C4-2B (cell line): ENCODE measurements at regions not wholly inside any gene's neighbourhood (a gene's known extent, or its start where the extent isn't known, plus 50 kb on each side); places are given as distances from the start of the nearest gene placed in this dataset.

Experiments used
- H3K27ac ChIP-seq: fragments of 450-650 bp; 2 replicates; pipeline ENCODE4 v1.5.1; 2017
- ZFX ChIP-seq: fragments of 450-650 bp; IDR thresholded peaks from 2 replicates; pipeline ENCODE4 v1.6.1; 2017
- TF ChIP-seq, protein P1 (sequence below): fragments of 450-650 bp; conservative IDR thresholded peaks from 2 replicates; pipeline ENCODE4 v1.5.1; 2017; ENCODE audit warnings: mild to moderate bottlenecking

DNA sequence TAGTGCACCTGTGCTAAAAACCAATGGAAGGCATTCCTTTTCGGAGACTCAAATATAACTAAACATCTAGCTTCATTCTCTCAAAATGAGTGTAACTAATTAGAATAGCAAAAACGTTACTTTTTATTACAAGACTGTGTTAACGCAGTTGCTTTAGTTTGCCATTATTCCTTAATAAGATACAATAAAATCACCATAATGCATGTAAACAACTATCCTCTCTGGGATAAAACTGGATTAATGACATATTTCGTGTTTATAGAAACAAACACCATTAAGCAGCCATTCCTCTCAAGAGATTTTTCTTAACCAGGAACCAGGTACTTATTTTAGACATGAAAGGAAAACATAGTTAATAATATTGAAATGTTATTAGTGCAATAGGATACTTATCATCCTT is 512.8 kb upstream of the B3GALT2 start:
- TF ChIP-seq, protein P1, sequence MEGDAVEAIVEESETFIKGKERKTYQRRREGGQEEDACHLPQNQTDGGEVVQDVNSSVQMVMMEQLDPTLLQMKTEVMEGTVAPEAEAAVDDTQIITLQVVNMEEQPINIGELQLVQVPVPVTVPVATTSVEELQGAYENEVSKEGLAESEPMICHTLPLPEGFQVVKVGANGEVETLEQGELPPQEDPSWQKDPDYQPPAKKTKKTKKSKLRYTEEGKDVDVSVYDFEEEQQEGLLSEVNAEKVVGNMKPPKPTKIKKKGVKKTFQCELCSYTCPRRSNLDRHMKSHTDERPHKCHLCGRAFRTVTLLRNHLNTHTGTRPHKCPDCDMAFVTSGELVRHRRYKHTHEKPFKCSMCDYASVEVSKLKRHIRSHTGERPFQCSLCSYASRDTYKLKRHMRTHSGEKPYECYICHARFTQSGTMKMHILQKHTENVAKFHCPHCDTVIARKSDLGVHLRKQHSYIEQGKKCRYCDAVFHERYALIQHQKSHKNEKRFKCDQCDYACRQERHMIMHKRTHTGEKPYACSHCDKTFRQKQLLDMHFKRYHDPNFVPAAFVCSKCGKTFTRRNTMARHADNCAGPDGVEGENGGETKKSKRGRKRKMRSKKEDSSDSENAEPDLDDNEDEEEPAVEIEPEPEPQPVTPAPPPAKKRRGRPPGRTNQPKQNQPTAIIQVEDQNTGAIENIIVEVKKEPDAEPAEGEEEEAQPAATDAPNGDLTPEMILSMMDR: no peak
- TF ChIP-seq ZFX: no peak
- no peak overlapping the region for H3K27ac ChIP-seq

DNA sequence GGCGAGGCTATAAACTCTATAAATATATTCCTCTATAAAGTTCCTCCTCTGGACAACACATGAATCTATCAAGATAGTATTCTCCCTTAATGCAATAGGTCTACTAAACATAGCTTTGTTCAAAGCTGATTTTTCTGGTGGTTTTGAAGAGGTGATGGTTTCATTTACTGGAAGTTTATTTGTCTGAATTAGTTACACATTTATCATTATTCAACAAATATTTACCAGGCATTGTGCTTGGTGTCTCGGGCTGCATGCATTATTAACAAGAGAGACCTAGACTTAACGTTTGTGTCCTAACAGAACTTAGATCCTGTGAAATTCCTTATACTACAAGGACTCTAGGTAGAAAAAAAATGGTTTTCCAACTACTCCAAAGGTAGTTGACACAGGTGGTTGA is 511.4 kb upstream of the B3GALT2 start:
- TF ChIP-seq ZFX: no peak
- TF ChIP-seq, protein P1: no peak
- no peak overlapping the region for H3K27ac ChIP-seq

DNA sequence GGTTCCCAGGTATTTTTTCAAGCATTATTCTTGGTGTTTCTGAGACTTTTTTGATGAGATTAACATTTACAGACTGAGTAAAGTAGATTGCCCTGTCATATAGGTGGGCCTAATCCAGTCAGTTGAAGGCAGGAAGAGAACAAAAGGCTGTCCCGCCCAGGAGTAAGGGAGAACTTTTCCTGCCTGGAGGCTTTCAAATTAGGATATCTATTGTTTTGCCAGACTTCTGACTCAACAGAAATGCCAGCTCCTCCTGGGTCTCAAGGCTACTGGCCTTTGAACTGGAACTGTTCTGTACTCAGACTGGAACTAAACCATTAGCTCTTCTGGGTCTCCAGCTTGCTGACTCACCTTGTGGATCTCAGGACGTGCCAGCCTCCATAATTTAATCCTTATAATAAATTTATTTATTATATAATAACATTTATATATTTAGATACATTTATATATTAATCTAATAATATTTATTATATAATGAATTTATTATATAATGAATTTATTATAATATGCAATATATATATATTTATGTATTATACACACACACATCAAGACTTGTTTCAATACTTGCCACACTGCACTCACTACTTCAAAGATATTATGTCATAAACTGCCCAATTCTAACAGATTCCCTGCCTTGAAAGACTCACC is 510.8 kb upstream of the B3GALT2 start:
- H3K27ac ChIP-seq: no peak overlapping the region
- TF ChIP-seq ZFX: no peak
- TF ChIP-seq, protein P1: no peak

GRCh38 chr1:193694741-193695140 is 508.3 kb upstream of the B3GALT2 start:
- H3K27ac ChIP-seq: no peak overlapping the region
- TF ChIP-seq, protein P1: no peak
- no peak for TF ChIP-seq ZFX

DNA sequence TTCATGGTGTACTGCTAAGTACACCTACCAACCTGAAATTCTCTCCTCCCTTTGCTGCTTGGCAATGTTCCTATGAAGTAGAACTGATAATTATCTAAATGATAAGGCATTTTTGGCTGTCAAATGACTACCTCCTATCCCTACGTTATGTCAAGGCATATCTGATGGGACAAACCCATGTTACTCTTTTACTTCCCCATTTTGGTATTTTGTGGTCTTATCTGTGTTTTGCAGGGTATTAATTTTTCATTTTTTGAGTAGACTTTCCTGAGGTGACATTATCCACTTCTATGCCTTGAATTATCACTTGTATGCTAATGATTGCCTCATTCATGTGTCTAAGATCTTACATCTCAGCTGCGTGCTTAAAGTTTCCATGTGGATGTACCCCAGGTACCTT is 499.6 kb upstream of the B3GALT2 start:
- H3K27ac ChIP-seq: no peak overlapping the region
- TF ChIP-seq, protein P1: no peak
- no peak for TF ChIP-seq ZFX

DNA sequence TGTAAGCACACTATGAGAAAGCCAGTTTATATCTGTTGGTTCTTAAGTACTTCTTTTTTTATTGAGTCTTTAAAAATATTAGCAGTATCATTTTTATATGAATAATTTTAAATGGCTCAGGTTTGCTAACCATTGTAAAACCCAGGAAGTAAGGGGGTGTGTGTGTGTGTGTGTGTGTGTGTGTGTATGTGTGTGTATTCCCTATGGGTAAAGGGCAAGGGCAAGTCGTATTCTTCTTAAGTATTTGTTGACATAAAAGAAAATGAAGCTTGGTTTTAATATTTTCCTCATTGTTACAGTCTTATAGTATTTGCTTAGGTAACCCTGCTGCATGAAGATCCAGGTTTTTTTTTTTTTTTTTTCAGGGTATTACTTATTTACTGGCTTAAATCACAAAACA is 495.0 kb upstream of the B3GALT2 start:
- H3K27ac ChIP-seq: no peak overlapping the region
- TF ChIP-seq, protein P1: no peak
- no peak for TF ChIP-seq ZFX

GRCh38 chr1:193680924-193681316 is 494.5 kb upstream of the B3GALT2 start:
- no peak overlapping the region for H3K27ac ChIP-seq
- TF ChIP-seq, protein P1: no peak
- TF ChIP-seq ZFX: no peak
